Smooth muscle cell (in vitro differentiated cells): ENCODE measurements at regions not wholly inside any gene's neighbourhood (a gene's known extent, or its start where the extent isn't known, plus 50 kb on each side); places are given as distances from the start of the nearest gene placed in this dataset.

ENCODE experiments used
- DNase-seq: peaks from one replicate; lab custom pipeline; 2025; ENCODE audit not compliant: unreplicated experiment; lab: John Stamatoyannopoulos, UW
- H2AFZ ChIP-seq: fragments of 200-600 bp; sonication (generic); 2 replicates; pipeline ENCODE4 v1.6.0; 2016; ENCODE audit warnings: antibody characterized with exemption, low read depth, mild to moderate bottlenecking
- H3F3A ChIP-seq: fragments of 200-600 bp; sonication (generic); 2 replicates; pipeline ENCODE4 v1.6.0; 2017; ENCODE audit warnings: antibody characterized with exemption, low read depth
- H3K27ac ChIP-seq: fragments of 200-600 bp; sonication (generic); 2 replicates; pipeline ENCODE4 v1.5.1; 2016; ENCODE audit warnings: low read depth, mild to moderate bottlenecking
- H3K27me3 ChIP-seq: fragments of 200-600 bp; sonication (generic); 2 replicates; pipeline ENCODE4 v1.6.1; 2016; ENCODE audit warnings: low read depth, mild to moderate bottlenecking
- H3K36me3 ChIP-seq: fragments of 200-600 bp; sonication (generic); 2 replicates; pipeline ENCODE4 v1.5.1; 2016; ENCODE audit warnings: low read depth
- H3K4me1 ChIP-seq: fragments of 200-600 bp; sonication (generic); 2 replicates; pipeline ENCODE4 v1.5.1; 2016; ENCODE audit warnings: low read depth
- H3K4me2 ChIP-seq: fragments of 200-600 bp; sonication (generic); 2 replicates; pipeline ENCODE4 v1.6.0; 2016; ENCODE audit warnings: mild to moderate bottlenecking
- H3K4me3 ChIP-seq: fragments of 200-600 bp; sonication (generic); 2 replicates; pipeline ENCODE4 v1.5.1; 2016; ENCODE audit warnings: mild to moderate bottlenecking
- H3K79me2 ChIP-seq: fragments of 200-600 bp; sonication (generic); 2 replicates; pipeline ENCODE4 v1.6.0; 2016; ENCODE audit warnings: low read depth, mild to moderate bottlenecking
- H3K9ac ChIP-seq: fragments of 200-600 bp; sonication (generic); 2 replicates; pipeline ENCODE4 v1.6.0; 2016; ENCODE audit warnings: low read depth
- H3K9me3 ChIP-seq: fragments of 200-600 bp; sonication (generic); replicated peaks from 2 replicates; pipeline ENCODE4 v1.5.1; 2016; ENCODE audit warnings: low read depth
- H4K20me1 ChIP-seq: fragments of 200-600 bp; sonication (generic); 2 replicates; pipeline ENCODE4 v1.6.0; 2016; ENCODE audit warnings: low read depth
- CTCF ChIP-seq: fragments of 200-600 bp; sonication (generic); IDR thresholded peaks from 2 replicates; pipeline ENCODE4 v1.5.1; 2017; ENCODE audit warnings: borderline replicate concordance, mild to moderate bottlenecking, antibody characterized with exemption; ENCODE audit not compliant: insufficient read depth, poor library complexity, severe bottlenecking
- WGBS: methylation state at CpG from one replicate; pipeline ENCODE4 v1.1.7; 2016; ENCODE audit warnings: low lambda C conversion rate; 5-methylcytosine and 5-hydroxymethylcytosine counted together

- H3K36me3 ChIP-seq = no peaks in the 10 kb centered on the region
- no peak for TF ChIP-seq CTCF
- no peaks in the 10 kb centered on the region for H4K20me1 ChIP-seq
- no peaks in the 10 kb centered on the region for H3F3A ChIP-seq
- no peak overlapping the region for H3K27ac ChIP-seq
- no peak for DNase-seq
- H2AFZ ChIP-seq = no peak overlapping the region
- no peaks in the 10 kb centered on the region for H3K27me3 ChIP-seq
- no peaks in the 10 kb centered on the region for H3K9me3 ChIP-seq
- H3K4me1 ChIP-seq = no peaks in the 10 kb centered on the region
- no peaks in the 10 kb centered on the region for H3K79me2 ChIP-seq
- H3K9ac ChIP-seq = no peak overlapping the region
- no peak overlapping the region for H3K4me2 ChIP-seq
- H3K4me3 ChIP-seq = no peak overlapping the region
Observed at GRCh38 chr12:74429535-74429934, 108.1 kb upstream of the ATXN7L3B start.

- Histone ChIP-seq H2AFZ (no peak overlapping the region), H3F3A (no peaks in the 10 kb centered on the region), H3K4me3 (no peak overlapping the region), H3K9me3 (no peaks in the 10 kb centered on the region), H3K9ac (no peak overlapping the region), H3K27ac (no peak overlapping the region), H3K4me1 (no peaks in the 10 kb centered on the region), H3K79me2 (no peaks in the 10 kb centered on the region), H3K27me3 (no peaks in the 10 kb centered on the region), H3K36me3 (no peaks in the 10 kb centered on the region), H4K20me1 (no peaks in the 10 kb centered on the region), H3K4me2 (no peak overlapping the region)
- 90% methylated on average over 1 of the region's 1 CpG for WGBS
- DNase-seq = no peak
- no peak for TF ChIP-seq CTCF
Observed at GRCh38 chr12:74431801-74432200, 105.8 kb upstream of the ATXN7L3B start.

GRCh38 chr12:74440469-74440868 lies 97.2 kb upstream of the ATXN7L3B start:
- TF ChIP-seq CTCF = no peak
- H3K27me3 ChIP-seq = no peaks in the 10 kb centered on the region

GRCh38 chr12:74441872-74442271 lies 95.8 kb upstream of the ATXN7L3B start:
- no peaks in the 10 kb centered on the region for H4K20me1 ChIP-seq
- DNase-seq = no peak
- no peaks in the 10 kb centered on the region for H3K79me2 ChIP-seq
- no peaks in the 10 kb centered on the region for H3K9me3 ChIP-seq
- no peaks in the 10 kb centered on the region for H3K27me3 ChIP-seq
- no peak for TF ChIP-seq CTCF
- H3F3A ChIP-seq = no peaks in the 10 kb centered on the region
- no peaks in the 10 kb centered on the region for H3K4me1 ChIP-seq
- no peak overlapping the region for H3K4me2 ChIP-seq
- no peak overlapping the region for H3K27ac ChIP-seq
- H3K4me3 ChIP-seq = no peak overlapping the region
- H2AFZ ChIP-seq = no peak overlapping the region
- no peak overlapping the region for H3K9ac ChIP-seq
- H3K36me3 ChIP-seq = no peaks in the 10 kb centered on the region
- 72% methylated on average over 4 of the region's 4 CpGs for WGBS

More at GRCh38 chr12:74440469-74440868, 97.2 kb upstream of the ATXN7L3B start:
- no peak for DNase-seq
- H3K36me3 ChIP-seq = no peaks in the 10 kb centered on the region
- H3K4me1 ChIP-seq = no peaks in the 10 kb centered on the region
- no peaks in the 10 kb centered on the region for H4K20me1 ChIP-seq
- H3K27ac ChIP-seq = no peak overlapping the region
- no peak overlapping the region for H2AFZ ChIP-seq
- H3K9ac ChIP-seq = no peak overlapping the region
- no peak overlapping the region for H3K4me3 ChIP-seq
- H3K9me3 ChIP-seq = no peaks in the 10 kb centered on the region
- H3F3A ChIP-seq = no peaks in the 10 kb centered on the region
- H3K79me2 ChIP-seq = no peaks in the 10 kb centered on the region
- no peak overlapping the region for H3K4me2 ChIP-seq
